ENCODE measurements at regions not wholly inside any gene's neighbourhood (a gene's known extent, or its start where the extent isn't known, plus 50 kb on each side); places are given as distances from the start of the nearest gene placed in this dataset.

DNA sequence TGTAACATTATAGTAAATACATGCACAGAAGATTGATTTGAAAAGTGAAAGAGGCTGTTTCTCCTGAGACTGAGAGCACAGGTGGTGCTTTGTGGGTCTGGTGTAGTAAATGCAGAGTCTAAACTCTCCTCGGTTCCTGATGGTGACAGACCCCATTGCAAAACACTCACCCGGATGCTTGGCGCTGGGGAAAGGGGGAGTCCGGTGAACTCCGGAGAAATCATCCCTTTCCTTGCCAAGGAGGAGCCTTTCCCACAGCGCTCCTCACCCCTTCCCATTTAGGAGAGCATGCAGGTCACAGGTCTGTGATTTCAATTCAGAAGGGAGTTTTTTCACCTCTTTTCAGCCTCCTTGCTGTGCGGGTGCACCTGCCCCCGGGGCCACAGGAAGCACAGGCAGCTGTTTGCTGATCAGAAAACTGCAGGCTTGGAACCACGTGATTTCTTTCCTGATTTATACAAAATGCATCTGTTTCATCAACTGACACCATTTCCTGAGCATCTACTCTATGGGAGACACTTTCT, 75.6 kb upstream of the LYZL2 start:
- Histone ChIP-seq H2BK5ac (ENCODE audit: low read depth, low read length) (no peak overlapping the region), H3K9me3 (ENCODE audit: insufficient read depth in 2 of 2, low read depth in 1 of 2, low read length in 1 of 2) (no peaks in the 10 kb centered on the region), H3K4me3 (ENCODE audit: extremely low read depth in 1 of 4, insufficient read depth in 2 of 4, low read depth in 3 of 4, low read length in 4 of 4) (no peak overlapping the region), H4K5ac (ENCODE audit: insufficient read length, low read depth, low read length) (no peak overlapping the region), H3K79me2 (ENCODE audit: control insufficient read depth in 1 of 2, insufficient read depth in 2 of 2, low read length in 2 of 2) (no peaks in the 10 kb centered on the region), H3K9ac (replicated peaks in 1 of 4; ENCODE audit: extremely low read depth in 1 of 4, low read depth in 3 of 4, low read length in 3 of 4) (no peak overlapping the region), H3K27ac (ENCODE audit: low read depth, low read length) (no peak overlapping the region), H3K79me1 (ENCODE audit: low read depth, low read length) (no peaks in the 10 kb centered on the region), H3K4me1 (replicated peaks in 1 of 4; ENCODE audit: control insufficient read depth in 3 of 4, insufficient read depth in 4 of 4, low read length in 3 of 4) (peaks cover 0 to 18% (median 11%) of the 10 kb centered on the region in 4 experiments; a peak in 6 of 7 replicates), H3K27me3 (replicated peaks in 1 of 4; ENCODE audit: control insufficient read depth in 3 of 4, extremely low read depth in 1 of 4, insufficient read depth in 3 of 4, low read length in 3 of 4) (no peaks in the 10 kb centered on the region), H3K18ac (ENCODE audit: extremely low read depth, low read length) (no peak overlapping the region; the same call in 1 of the 2 replicates), H4K20me1 (replicated peaks in 1 of 2; ENCODE audit: control insufficient read depth in 1 of 2, insufficient read depth in 2 of 2, low read length in 2 of 2) (no peaks in the 10 kb centered on the region), H3K4me2 (ENCODE audit: insufficient read depth in 1 of 2, low read depth in 2 of 2, low read length in 2 of 2) (no peak overlapping the region; a peak in 1 of 4 replicates), H3K23me2 (ENCODE audit: low read depth, low read length) (no peaks in the 10 kb centered on the region), H3K56ac (replicated peaks; ENCODE audit: insufficient read length, low read depth, low read length) (no peak overlapping the region), H2BK20ac (ENCODE audit: low read length) (no peak overlapping the region), H4K8ac (ENCODE audit: extremely low read depth, insufficient read depth, low read length) (no peak overlapping the region), H3K36me3 (ENCODE audit: control insufficient read depth in 2 of 4, insufficient read depth in 4 of 4, low read length in 3 of 4) (no peaks in the 10 kb centered on the region), H3K14ac (ENCODE audit: insufficient read length) (no peak overlapping the region), H2BK15ac (ENCODE audit: low read length) (no peak overlapping the region), H2BK12ac (ENCODE audit: low read depth, low read length) (no peak overlapping the region), H3K4ac (replicated peaks; ENCODE audit: insufficient read length, low read depth, low read length) (no peak overlapping the region), H3K23ac (ENCODE audit: insufficient read length) (no peak overlapping the region), H4K91ac (replicated peaks; ENCODE audit: insufficient read length, low read length) (no peak overlapping the region), H2AK5ac (ENCODE audit: low read depth, low read length) (no peak overlapping the region), H2BK120ac (replicated peaks; ENCODE audit: low read depth, low read length) (no peak overlapping the region), H2AFZ (ENCODE audit: low read length) (no peak overlapping the region; the same call in 1 of the 2 replicates)
- POLR2A ChIA-PET (ENCODE audit: partially characterized antibody), result interaction anchor here (1.0 kb wide), 1 partner anchor 9 kb away, joined by 3 read pairs; no protein-coding TSS in a partner anchor
- no peak for FAIRE-seq
- CTCF ChIA-PET (ENCODE audit: partially characterized antibody), result no interaction called here
- WGBS, 2 experiments (ENCODE audit: extremely low coverage in 1 of 2, insufficient coverage in 1 of 2, insufficient read length in 1 of 2, insufficient replicate concordance in 2 of 2, low coverage in 1 of 2, low lambda C conversion rate in 2 of 2, missing lambda C conversion rate in 1 of 2), result 65% methylated on average over 8 of the region's 9 CpGs; no CpG with 5 or more reads in 1 of the 2 experiments
- no peak for DNase-seq (ENCODE audit: low read depth in 1 of 2, low spot score in 2 of 2)
- TF ChIP-seq CBX5 (IDR thresholded peaks at IDR 0.05; ENCODE audit: low read depth, low read length) (no peak), JUND (IDR thresholded peaks at IDR 0.05; ENCODE audit: low read length) (no peak), RBBP5 (IDR thresholded peaks at IDR 0.05; ENCODE audit: borderline replicate concordance, low read depth, low read length) (no peak), SRF (IDR thresholded peaks at IDR 0.05; ENCODE audit: low read depth, low read length) (no peak), BCL11A (IDR thresholded peaks at IDR 0.05; ENCODE audit: low read depth in 2 of 2, low read length in 2 of 2) (no peak), CEBPB (IDR thresholded peaks at IDR 0.05; ENCODE audit: low read depth, low read length) (no peak), GABPA (IDR thresholded peaks at IDR 0.05; ENCODE audit: borderline replicate concordance, insufficient read depth, low read length) (no peak), FOSL1 (IDR thresholded peaks at IDR 0.05; ENCODE audit: insufficient read depth, low read depth, low read length) (no peak), KDM4A (IDR thresholded peaks at IDR 0.05; ENCODE audit: low read depth, low read length, severe bottlenecking) (no peak), BACH1 (IDR thresholded peaks at IDR 0.05; ENCODE audit: low read length) (no peak)

Measured in H1 (cell line).